GM10266 (cell line): ENCODE measurements at regions not wholly inside any gene's neighbourhood (a gene's known extent, or its start where the extent isn't known, plus 50 kb on each side); places are given as distances from the start of the nearest gene placed in this dataset.
A peak's percentile ranks its signal among the peaks of the same experiment; 100 is the strongest.
"Not testable (repeated sequence)": the region's sequence is repeated elsewhere in the genome, so short reads cannot be mapped to it uniquely, and the experiment has no call there.

Experiments used
- DNase-seq: peaks from one replicate; pipeline ENCODE4 v3.0.0; 2012; ENCODE audit errors: extremely low spot score
- TF ChIP-seq, protein P1 (sequence below): IDR thresholded peaks from 2 replicates; pipeline ENCODE4 v1.5.1; 2012; ENCODE audit warnings: mild to moderate bottlenecking, low read depth; ENCODE audit not compliant: control insufficient read depth, insufficient read depth; ENCODE audit errors: missing control alignments

DNA sequence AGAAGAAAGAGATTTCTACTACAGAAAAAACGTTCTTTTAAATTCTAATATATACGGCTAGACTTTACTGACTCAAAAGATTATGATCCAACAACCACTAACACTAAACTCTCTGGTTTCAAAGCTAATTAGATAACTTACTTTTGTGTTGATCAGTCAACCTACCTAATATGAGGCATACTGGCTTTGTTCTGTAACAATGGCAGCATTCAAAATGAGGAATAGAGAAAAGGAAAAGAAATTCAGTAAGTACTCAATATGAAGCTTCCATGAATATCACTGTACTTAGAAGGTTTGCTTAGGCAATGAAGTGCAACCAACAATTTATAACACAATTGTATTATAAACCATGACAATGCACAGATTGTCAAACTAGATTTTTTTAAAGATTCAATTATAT lies 430.5 kb upstream of the PMFBP1 start:
- no peak for DNase-seq
- TF ChIP-seq, protein P1, sequence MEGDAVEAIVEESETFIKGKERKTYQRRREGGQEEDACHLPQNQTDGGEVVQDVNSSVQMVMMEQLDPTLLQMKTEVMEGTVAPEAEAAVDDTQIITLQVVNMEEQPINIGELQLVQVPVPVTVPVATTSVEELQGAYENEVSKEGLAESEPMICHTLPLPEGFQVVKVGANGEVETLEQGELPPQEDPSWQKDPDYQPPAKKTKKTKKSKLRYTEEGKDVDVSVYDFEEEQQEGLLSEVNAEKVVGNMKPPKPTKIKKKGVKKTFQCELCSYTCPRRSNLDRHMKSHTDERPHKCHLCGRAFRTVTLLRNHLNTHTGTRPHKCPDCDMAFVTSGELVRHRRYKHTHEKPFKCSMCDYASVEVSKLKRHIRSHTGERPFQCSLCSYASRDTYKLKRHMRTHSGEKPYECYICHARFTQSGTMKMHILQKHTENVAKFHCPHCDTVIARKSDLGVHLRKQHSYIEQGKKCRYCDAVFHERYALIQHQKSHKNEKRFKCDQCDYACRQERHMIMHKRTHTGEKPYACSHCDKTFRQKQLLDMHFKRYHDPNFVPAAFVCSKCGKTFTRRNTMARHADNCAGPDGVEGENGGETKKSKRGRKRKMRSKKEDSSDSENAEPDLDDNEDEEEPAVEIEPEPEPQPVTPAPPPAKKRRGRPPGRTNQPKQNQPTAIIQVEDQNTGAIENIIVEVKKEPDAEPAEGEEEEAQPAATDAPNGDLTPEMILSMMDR = no peak

DNA sequence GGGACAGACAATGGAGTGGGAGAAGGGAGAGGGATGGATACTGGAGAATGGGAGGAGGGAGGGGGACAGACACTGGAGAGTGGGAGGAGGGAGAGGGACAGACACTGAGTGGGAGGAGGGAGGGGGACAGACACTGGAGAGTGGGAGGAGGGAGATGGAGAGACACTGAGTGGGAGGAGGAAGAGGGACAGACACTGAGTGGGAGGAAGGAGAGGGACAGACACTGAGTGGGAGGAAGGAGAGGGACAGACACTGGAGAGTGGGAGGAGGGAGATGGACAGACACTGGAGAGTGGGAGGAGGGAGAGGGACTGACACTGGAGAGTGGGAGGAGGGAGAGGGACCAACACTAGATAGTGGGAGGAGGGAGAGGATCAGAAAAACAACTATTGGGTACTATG lies 426.7 kb upstream of the PMFBP1 start:
- TF ChIP-seq, protein P1 = no peak

DNA sequence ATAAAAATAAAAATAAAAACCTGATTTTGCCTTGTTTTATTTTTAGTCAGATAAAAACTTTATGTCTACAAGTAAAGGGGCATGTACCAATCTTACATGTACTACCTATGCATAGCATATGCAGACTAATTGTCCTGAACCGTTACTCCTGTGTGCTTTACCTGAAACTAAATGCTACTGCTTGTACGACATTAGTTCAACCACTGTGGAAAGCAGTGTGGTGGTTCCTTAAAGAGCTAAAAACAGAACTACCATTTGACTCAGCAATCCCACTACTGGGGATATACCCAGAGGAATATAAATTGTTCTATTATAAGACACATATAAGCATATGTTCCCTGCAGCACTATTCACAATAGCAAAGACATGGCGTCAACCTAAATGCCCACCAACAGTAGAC lies 426.0 kb upstream of the PMFBP1 start:
- no peak for DNase-seq
- TF ChIP-seq, protein P1 = no peak

More for the DNA sequence above, 426.7 kb upstream of the PMFBP1 start:
- DNase-seq = no peak

DNA sequence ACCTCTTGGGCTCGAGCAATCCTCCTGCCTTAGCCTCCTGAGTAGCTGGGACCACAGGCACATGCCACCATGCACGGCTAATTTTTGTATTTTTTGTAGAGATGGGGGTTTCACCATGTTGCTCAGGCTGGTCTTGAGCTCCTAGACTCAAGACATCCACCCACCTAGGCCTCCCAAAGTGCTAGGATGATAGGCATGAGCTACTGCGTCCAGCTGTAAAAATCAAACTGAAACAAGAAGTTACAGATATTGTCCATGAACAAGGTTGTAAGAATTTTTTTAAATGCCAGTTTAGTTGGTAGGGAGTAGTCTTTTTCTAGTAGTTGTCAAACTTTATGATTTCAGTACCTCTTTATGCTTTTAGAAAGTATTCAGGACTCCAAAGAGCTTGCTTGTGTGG lies 424.4 kb upstream of the PMFBP1 start:
- TF ChIP-seq, protein P1 = no peak
- no peak for DNase-seq

DNA sequence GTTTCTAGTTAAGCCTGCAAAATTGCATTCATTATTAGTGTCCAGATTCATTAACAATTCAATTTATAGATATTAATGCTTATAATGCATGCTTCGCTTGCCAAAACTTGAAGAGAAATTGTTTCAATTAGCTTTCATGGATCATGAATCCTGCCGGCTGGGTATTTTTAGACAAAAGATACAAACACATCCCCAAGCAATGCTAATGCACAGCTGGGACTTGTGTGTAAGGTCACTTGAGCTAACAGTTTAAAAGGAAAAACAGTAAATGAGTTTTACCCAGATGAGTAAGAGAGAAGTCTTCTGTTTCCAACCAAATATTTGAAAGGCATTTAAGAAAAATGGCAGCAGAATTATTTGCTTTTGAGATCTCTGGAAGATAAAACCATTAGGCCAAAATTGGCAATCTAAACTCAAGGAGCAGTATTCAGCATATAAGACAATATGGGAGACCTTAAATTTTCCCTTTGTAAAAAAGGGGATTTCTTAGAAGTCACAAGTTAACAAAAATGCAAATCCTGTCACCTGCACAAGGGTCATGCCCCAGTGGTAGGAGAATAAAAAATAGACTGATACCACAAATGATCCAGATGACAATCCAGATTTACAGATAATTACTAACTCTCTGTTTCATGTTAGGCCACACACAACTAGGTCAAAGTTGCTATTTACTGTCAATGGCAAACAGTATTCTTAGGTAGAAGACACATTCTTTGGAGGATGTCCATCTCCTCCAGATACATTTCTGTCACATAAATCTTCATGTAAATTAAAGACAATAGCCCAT lies 418.4 kb upstream of the PMFBP1 start:
- TF ChIP-seq, protein P1 = no peak

DNA sequence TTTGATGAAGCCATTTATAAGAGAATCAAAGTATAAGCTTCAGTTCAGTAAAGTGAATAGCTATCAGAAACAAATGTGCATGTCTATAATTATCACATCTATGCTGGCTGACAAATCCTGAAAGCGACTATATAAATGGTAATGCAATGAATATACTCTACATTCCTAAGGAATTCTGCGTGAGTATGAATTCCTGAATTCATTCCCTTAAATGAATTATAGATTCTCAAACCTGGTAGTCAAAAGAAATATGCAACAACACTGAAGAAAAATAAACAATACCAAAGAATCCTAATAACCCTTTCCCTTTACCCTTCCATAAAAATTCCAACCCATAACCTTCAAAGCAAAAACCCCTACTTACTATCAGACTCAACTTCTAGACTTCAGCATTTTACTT lies 416.6 kb upstream of the PMFBP1 start:
- DNase-seq = no peak
- TF ChIP-seq, protein P1 = no peak

More for the DNA sequence above, 418.4 kb upstream of the PMFBP1 start:
- DNase-seq = peak; percentile 33

DNA sequence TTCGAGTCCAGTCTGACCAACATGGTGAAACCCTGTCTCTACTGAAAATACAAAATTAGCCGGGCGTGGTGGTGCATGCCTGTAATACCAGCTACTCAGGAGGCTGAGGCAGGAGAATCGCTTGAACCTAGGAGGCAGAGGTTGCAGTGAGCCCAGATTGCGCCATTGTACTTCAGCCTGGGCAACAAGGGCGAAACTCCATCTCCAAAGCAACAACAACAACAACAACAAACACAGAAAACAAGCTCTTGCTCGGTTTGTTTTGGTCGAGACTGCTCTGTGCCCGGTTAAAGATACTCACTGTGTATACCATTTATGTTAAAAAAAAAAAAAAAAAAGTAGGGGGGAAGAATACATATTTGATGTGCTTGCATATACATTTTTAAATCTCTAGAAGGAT lies 406.1 kb upstream of the PMFBP1 start:
- not testable (repeated sequence) for DNase-seq
